Stimulated activated CD4-positive, alpha-beta T cell treated with anti-CD3 and anti-CD28 coated beads, Interleukin-12 subunit alpha, Interleukin-12 subunit beta, amount 100 ng/mL, for 4 hours (primary cell): ENCODE measurements at regions not wholly inside any gene's neighbourhood (a gene's known extent, or its start where the extent isn't known, plus 50 kb on each side); places are given as distances from the start of the nearest gene placed in this dataset.

Experiments
- DNase-seq: peaks from one replicate; pipeline ENCODE4 v3.0.0-alpha.2; 2020

DNA sequence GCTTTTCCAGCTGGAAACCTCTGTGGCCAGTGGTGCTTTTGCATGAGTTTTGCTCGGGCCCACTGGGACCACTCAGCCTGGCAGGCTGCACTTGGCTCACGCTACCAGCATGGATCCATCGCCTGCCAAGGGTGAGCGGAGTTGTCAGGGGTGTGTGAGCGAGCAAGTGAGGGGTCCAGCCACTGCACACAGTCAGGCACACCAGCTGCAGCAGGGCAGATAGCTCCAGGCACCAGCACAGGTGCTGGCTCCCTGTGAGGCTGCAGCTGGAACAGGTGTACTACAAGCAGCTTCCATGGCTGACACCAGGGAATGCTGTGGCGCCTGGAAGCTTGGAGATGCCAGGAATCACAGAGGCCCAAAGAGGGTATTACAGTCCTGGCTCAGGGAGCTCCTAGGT is 391.2 kb upstream of the SGCD start:
- DNase-seq, result no peak

DNA sequence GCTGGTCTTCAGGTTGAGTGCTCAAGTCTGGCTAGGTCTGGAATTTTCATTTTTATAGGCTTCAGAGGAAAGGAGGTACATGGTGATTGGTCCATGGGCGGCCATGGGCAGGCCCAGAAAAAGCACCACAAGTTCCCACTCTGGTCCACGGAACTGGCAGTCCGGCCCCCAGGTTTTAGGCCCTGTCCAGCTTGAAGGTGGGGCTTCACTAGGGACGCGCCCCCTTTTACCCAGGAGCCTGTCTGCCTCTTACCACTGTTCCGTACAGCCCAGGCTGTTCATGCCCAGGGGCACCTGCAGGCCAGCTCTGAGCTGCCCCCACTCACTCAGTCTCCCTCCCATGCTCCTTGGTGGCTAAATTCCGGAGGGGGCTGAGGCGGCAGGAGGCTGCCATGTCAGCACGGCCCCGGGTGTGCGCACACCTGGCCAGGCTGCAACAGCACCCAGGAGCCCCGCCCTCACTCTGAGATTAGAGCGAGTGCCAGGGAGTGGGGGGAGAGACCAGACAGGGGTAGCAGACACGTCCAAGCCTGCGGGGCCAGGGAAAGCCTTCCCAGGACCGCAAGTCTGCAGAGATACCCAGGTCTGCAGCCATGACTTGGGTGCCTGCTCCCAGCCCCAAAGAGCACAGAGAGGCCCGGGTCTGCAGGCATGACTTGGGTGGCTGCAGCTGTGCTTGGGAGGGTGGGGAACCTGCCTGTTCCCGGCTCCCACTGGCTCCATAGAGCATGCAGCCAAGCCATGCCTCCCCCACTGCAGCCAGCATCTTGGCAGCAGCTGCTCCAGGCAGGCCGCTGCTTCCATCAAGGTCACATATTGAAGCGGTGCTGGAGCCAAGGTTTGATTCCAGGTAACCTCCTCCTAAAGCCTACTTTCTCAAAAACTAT is 390.2 kb upstream of the SGCD start:
- DNase-seq, result no peak

DNA sequence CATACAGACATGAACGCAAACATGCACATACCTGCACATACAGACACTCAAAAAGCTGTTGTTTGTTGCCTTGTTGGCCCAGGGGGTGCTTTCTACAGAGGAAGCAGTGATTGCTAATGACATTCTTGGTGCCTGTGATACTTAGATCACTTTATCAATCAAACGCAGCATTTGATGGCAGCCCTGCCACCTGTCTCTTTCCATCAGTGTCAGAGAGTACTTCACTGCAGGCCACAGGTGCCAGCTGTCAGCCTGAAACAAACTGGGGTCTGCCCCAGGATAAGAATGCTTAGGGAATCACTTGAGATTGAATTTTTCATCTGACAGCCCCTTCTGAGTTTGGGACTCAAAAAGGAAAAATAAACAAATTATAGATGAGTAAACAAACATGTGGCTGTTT is 388.9 kb upstream of the SGCD start:
- DNase-seq, result no peak

DNA sequence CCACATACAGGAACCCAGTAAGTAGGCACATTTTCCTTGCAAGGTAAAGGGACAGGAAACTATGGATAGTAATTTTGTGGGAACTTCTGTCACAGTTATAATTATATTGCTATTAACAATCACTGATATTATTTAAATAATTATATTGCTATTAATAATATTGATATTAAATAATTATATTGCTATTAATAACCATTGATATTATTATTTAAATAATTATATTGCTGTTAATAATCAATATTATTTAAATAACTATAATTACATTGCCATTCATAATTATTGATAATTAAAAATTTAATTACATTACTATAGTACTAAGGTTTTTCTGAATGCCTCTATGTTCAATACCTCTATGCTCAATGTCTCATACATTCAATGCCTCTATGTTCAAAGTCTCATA is 385.6 kb upstream of the SGCD start:
- no peak for DNase-seq

DNA sequence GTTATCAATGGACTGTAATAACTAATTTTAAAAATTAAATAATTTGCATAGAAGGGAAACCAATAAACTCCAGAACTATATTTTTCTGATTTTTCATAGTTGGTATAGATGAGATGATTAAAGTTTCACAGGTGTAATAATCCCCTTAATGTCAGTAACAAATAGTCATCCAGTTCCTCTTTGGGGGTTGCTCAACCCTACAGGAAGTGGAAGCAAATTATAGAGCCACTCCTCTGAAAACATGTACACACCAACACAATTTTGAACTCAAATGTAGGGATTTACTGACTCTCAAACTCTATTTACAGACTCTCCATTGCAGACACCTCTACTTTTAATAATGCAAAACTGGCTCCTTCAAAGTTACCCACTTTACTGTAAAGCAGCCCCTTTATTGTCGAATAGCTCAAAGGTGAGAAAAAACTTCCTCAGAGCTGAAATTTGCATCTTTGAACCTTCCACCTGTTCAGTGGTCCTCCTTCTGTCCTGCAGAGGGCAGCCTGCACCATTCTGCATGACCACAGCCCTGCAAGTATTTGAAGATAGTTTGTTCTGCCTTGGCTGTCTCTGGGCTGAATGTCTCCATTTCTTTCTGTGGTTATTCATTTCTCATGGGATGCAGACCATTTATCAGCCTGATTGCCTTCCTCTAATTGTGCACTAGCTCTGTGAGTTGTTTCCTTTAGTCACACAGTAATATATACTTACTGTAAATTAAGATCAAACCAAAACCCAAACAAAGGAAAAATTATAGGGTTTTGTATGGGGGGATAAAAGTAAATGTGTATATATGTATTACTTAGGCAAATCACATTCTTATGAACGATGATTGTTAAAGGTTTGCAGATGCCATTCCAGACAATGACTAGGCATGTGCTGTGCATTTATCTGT is 383.2 kb upstream of the SGCD start:
- DNase-seq, result peak; percentile 16

DNA sequence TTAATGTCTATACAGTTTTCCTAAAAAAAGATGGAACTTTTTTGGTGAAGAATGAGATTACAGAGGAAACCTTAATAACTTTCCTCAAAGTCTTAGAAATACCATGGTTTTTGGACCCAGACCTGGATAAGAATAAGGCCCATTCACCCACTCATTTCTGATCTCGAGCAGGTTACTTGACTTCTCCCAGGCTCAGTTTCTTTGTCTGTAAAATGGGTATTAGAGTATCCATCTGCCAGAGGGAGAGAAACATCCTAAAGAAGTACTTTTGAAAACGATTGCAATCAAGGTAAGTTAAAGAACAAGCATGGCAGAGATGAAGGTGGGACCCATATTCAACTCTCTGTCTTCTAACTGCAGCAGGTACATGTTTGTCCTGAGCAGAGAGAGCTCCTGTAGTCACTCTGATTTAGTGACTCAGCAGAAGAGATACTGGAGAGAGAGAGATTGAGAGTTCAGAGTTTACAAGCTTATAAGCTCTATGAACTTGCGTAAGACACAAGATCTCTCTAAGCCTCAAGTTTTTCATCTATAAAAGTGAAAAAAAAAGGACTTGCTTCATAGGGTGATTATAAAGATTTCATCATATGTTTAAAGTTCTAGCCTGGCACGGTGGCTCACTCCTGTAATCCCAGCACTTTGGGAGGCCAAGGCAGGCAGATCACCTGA is 379.4 kb upstream of the SGCD start:
- DNase-seq, result no peak

DNA sequence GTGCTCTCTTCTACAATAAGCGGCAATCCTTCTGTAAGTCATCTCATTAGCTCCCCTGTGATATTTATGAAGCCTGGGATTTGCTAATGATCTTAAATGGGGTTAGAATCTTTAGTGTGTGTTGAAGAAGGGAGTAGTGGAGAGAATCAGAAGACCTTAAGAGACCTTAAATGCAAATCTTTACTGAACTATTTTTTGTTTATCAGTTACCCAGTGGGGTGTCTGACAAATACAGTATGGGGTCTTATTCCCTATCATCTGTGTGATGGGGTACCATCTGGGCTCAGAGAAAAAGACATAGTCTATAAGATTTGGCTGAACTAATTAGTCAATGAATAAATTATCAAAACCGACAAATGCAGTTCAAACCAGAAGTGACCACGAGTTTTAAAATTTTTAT is 378.4 kb upstream of the SGCD start:
- DNase-seq, result no peak

DNA sequence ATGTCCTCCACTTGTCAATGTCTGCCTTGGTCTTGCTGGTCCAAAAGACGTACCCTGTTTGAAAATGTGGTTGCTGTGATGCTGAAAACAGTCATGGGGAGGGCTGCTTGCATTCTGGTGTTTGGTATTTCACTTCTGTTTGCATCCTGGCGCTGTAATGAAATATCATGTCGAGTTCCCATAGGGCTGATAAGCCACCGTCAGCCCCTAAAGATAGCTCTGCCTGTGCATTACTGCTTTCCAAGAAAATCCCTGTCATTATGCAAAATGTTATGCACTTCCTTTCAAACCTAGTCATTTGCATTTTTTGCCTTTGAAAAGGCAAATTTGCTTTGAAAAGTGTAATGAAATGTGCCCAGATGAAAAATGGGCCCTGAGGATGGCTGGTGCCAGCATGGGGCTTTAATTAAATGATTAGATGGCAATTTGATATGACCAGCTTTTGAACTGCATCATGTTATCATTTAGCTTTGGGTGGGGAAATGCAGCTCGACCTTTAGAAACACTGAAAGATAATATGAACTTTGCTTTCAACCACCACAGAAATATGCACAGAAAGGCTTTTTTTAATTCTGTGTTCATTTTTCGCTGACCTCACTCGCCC is 374.4 kb upstream of the SGCD start:
- DNase-seq, result no peak

DNA sequence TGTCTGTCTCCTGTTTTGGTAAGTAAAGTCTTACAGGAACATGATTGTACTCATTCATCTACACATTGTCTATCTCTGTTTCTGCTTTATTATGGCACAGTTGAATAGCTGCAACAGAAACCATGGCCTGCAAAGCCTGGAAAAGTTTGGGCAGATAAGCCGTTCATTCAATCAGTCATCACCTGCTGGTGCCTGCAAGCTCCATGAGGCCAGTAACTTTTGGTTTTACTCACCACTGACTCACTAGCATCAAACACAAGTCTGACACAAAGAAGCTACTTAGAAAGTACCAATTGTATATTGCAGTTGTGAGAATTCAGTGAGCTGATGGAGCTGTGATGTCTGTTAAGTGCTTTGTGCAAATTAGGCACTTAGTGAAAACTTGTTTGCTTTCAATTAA is 373.6 kb upstream of the SGCD start:
- no peak for DNase-seq

DNA sequence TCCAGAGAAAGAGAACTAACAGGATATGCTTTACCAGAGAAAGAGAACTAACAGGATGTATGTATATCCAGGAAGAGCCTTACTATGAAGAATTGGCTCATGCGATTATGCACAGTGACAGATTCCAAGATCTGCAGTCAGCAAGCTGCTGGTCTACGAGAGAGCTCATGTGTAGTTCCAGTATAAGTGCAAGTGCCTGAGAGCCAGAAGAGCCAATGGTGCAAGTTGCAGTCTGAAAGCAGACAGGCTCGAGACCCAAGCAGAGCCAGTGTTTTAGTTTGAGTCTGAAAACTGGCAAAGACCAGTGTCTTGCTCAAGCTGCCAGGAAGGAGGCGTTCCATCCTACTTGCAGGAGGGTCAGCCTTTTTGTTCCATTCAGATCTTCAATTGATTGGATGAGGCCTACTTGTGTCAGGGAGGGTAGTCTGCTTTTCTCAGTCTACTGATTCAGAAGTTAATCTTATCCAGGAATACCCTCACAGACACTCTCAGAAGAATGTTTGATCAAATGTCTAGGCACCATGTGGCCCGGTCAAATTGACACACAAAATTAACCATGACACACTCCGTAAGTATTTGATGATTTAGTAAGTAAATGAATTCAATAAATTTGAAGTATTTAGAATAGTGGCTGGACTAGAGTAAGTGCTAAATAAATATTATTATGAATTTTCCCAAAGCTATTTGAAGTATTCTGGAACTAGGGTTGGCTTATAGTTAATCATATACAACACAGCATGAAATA is 372.1 kb upstream of the SGCD start:
- DNase-seq, result no peak

DNA sequence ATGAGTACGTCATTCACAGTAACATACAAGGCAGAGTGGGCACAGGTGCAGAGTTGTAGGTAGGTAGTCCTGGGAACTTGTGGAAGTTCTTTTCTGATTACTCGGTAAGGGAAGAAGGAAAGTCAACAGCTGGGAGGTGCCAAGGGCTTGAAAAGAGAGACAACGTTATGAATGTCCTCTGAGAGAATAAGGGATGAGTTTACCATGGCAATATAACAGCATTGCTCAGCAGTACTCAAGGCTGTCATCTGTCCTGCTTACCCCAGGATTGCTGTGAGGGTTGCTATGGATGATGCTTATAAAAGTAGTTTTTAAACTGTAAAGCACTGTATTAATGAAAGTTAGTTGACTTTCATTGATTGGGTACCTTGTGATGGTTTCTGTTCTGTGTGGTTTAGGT is 369.1 kb upstream of the SGCD start:
- DNase-seq, result no peak

DNA sequence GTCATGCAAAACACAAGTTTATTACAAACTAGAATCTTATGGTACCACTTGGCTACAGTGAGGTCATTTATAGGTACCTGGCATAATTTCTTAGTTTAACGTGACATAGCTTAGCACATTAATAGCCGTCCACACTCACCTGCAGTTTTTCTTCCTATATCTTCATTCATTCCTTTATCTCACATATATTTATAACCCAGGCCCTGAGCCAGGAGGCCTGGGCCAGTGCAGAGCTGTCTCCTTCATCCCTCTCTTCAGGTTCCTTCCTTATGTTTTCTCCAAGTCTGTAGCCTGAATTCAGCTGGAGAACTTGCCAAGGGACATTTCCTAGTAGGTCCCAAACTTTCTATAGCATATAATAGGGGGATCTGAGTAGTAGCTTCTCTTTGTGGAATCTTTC is 367.9 kb upstream of the SGCD start:
- DNase-seq, result no peak

DNA sequence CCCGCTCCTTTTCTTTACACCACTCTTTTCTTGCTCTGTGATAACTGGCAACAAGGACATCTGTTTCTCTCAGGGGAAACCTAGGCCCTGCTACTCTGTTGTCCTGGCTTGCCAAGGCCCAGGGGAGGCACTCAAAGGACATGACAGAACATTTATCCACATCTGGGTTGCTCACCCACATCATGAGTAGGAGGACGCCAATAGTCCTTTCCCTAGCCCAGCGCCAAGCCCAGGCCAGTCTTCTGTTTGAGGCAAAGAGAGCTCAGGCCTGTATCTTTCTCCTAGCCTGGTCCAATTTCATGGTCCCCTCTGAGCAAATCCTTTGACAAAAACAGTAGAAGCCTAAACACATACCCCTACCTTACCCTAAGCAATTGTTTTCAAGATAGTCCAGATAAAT is 366.8 kb upstream of the SGCD start:
- DNase-seq, result no peak

DNA sequence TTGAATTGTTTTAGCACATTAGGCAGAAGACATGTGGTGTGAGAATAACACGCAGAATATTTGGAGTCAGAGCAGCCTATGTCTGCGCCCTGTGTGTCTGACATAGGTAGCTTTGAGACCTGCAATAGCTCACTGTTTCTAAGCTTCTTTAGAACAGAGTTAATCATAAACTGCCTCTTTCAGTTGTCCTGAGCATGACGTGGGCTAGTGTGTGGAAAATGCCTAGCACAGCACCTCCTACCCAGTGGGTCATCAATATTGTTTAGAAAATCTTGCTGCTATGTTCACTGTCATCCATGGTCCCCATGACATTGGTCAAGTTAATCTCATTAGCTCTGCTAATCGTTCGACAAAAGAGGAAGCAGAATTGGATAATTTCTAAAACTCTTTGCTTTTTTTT is 357.4 kb upstream of the SGCD start:
- no peak for DNase-seq

DNA sequence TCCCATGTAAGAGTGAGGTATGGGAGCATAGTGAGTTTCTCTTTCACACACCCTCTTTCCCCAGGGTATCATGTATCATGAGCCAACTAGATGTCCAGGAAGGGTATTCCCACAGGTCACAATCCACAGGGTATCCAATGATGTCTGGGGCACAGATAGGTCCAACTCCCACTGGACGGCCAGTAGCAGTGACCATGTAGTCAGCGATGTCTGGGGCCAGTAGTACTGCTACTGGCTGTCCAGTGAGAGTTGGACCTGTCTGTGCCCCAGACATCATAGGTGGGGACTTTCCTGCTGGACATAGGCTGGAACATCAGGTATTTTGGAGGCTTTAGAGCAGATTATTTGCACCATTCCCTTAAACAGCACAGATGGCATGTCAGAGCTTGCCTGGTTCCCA is 352.6 kb upstream of the SGCD start:
- no peak for DNase-seq

DNA sequence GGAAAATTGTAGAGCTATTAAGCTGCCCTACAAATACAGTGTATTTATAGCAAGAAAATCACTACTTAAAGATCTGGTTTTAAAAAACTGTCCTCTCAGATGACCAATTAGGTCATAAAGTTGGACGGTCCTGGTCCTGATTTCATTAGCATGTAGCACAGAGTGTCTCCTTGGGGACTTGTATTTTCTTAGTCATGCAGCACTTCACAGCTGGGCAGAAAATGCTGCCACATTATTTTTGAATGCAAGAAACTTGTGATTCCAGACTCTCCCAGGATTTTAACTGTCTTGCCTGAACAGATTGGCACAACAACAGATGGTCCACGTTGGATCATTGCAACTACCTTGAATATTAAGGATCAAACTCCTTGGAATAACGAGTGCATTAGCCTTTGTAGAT is 348.1 kb upstream of the SGCD start:
- DNase-seq, result no peak

DNA sequence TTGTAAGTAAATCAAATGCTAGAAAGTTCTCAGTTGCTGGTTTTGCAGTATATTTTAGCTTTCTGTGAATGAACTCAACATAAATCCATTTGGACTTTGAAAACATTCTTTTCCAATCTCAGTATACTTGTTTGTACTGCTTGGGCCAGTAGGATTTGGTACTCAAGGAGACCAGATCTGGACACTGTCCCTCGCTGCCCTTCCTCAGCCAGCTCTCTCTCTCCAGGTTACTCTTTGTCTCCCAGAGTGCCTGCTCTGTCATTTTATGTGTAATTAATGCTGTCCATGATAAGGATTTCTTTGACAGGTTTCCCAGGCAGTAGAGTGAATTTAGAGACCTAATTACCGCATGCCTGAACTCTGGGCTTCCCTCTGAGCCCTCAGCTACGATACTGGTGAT is 344.6 kb upstream of the SGCD start:
- DNase-seq, result no peak

DNA sequence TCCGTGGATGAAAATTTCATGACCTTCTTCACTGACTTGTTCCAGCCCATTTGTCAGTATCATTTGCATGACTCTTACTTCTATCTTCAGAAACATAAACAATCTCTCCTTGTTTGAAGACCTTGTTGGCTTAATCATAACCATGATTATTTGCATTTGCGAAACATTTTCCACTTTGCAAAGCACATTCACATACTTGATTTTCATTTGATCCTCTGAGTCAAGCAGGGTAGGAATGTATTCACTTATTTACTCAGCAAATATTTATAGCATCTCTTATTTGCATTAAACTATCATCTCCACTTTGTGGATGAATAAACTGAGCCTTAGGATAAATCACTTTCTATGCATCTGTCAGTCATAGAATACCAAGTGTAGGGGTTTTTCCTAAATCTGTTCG is 343.0 kb upstream of the SGCD start:
- no peak for DNase-seq

DNA sequence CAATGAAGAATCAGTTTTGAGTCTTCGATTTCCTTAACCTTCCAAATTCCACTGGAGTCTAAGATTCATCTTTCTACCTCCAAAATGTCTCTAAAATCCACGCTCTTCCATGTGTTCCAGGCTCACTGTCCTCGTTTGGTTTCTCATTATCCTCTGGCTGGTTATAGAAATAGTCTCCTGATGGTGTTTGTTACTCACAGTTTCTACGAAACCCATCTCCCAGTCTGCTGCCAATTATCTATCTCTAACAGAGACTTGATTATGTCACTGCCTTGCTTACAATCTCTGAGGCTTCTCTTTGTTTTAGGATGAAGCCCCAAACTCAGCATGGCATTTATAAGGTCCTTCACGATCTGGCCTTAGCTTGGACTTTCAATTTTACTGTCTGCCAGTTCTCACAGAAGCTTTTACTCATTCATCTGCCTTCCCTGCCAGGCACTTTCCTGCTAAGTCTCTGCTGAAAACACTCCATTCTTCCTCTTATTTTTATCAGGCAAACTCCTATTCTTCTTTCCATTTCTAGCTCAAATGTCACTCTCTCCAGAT is 339.6 kb upstream of the SGCD start:
- no peak for DNase-seq

DNA sequence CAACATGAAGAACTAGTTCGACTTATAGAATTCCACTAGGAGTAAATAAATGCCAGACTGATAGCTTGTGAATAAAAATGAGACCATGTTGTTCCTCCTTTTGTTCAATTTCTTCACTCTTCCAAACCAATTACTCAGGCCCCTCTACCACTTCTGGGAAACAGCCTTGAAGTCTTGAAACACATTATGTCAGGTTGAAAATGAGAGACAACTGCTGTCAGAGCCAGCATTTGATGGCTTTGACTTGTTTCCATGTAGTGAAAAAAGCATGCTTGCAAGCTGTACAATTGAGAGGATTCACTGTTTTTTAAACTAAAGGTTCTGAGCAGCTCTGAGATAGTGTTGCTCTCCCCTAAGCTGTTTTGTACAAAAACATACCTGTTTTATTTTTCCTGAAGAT is 337.1 kb upstream of the SGCD start:
- no peak for DNase-seq

DNA sequence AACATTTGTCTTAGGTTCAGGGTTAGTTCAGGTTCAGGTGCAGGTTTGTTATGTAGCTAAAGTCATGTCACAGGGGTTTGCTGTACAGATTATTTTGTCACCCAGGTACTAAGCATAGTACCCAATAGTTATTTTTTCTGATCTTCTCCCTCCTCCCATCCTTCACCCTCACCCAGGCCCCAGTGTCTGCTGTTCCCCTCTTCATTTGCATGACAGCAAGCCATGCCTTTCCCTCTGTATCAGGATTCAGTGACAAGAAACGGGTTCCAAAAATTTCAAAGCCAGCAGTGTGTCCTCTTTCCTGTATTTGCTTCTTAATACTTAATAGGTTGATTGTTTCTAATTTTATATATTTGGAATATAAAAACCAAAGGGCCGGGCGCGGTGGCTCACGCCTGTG is 330.8 kb upstream of the SGCD start:
- DNase-seq, result no peak

DNA sequence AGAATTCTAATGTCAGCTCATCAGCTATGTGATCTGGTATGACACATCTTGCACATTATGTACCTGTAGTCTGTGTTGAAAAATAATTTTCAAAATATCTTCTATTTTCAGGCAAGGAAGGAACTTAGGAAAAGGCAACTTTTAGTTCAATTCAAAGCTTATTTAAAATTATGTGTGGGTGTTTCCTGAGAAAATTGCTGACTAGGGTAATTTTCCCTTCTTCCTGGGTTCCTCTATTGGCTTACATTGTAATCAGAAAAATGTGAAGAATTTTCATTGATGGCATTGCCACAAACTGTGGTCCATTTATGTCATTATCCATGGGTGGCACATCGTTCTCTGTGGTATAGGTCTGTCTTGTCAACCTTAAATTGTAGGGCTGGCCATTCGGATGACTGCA is 328.7 kb upstream of the SGCD start:
- DNase-seq, result no peak
